HCT116 (cell line): ENCODE measurements at regions not wholly inside any gene's neighbourhood (a gene's known extent, or its start where the extent isn't known, plus 50 kb on each side); places are given as distances from the start of the nearest gene placed in this dataset.

ENCODE experiments used
- CBX3 ChIP-seq: IDR thresholded peaks from 2 replicates; pipeline ENCODE4 v1.6.1; 2012; ENCODE audit warnings: low read depth
- CEBPB ChIP-seq: IDR thresholded peaks from 2 replicates; pipeline ENCODE4 v1.6.1; 2012; ENCODE audit warnings: low read depth
- CTCF ChIP-seq, 3 experiments: fragments of 200-600 bp in 1 of 3; sonication (generic) in 1 of 3; IDR thresholded peaks in 2 of 3; conservative IDR thresholded peaks in 1 of 3; 2 replicates each; pipeline ENCODE4 v1.5.1; 2012 to 2017; ENCODE audit warnings: low read depth in 2 of 3, low read length in 2 of 3, antibody characterized with exemption in 1 of 3, borderline replicate concordance in 1 of 3, control low read depth in 1 of 3, mild to moderate bottlenecking in 1 of 3, mixed read lengths in 1 of 3, mixed run types in 1 of 3, moderate library complexity in 1 of 3; ENCODE audit not compliant: insufficient read depth in 1 of 3
- EZH2 ChIP-seq: fragments of 200-600 bp; sonication (generic); IDR thresholded peaks from 2 replicates; pipeline ENCODE4 v1.6.1; 2017; ENCODE audit warnings: antibody characterized with exemption, mixed run types
- EZH2phosphoT487 ChIP-seq: fragments of 200-600 bp; IDR thresholded peaks from 2 replicates; pipeline ENCODE4 v1.6.1; 2018; ENCODE audit warnings: antibody characterized with exemption, borderline replicate concordance
- JUND ChIP-seq: IDR thresholded peaks from 2 replicates; pipeline ENCODE4 v1.6.1; 2012
- MAX ChIP-seq: IDR thresholded peaks from 2 replicates; pipeline ENCODE4 v1.6.1; 2012
- POLR2A ChIP-seq: IDR thresholded peaks from 2 replicates; pipeline ENCODE4 v1.7.0; 2011; ENCODE audit warnings: borderline replicate concordance; ENCODE audit not compliant: insufficient read depth, insufficient read length; ENCODE audit errors: extremely low read depth
- YY1 ChIP-seq: IDR thresholded peaks from 2 replicates; pipeline ENCODE4 v1.6.1; 2011; ENCODE audit warnings: low read length, low read depth, moderate library complexity, mild to moderate bottlenecking; ENCODE audit not compliant: insufficient replicate concordance; ENCODE audit errors: extremely low read depth

GRCh38 chr22:35479985-35480550, 60.6 kb upstream of the RASD2 start:
- TF ChIP-seq MAX, result no peak
- TF ChIP-seq CTCF (IDR thresholded peaks at IDR 0.05 in 2 of 3, conservative IDR thresholded peaks at IDR 0.05 in 1 of 3; ENCODE audit: borderline replicate concordance in 1 of 3, insufficient read depth in 1 of 3, low read depth in 2 of 3, low read length in 2 of 3), result no peak
- TF ChIP-seq JUND, result no peak
- no peak for TF ChIP-seq YY1
- TF ChIP-seq EZH2phosphoT487, result no peak
- TF ChIP-seq EZH2, result no peak
- no peak for TF ChIP-seq POLR2A
- no peak for TF ChIP-seq CBX3
- no peak for TF ChIP-seq CEBPB
